A673 (cell line): ENCODE measurements at regions not wholly inside any gene's neighbourhood (a gene's known extent, or its start where the extent isn't known, plus 50 kb on each side); places are given as distances from the start of the nearest gene placed in this dataset.

Experiments
- BruUV-seq: library from RNA; stranded (reverse); fragments of 400-500 nt; replicated peaks from 2 replicates; lab custom pipeline; 2021; lab: Mats Ljungman, UMichigan
- CTCF ChIA-PET: fragments of 300-600 bp; sonication (Branson Sonifier 250); formaldehyde crosslinking; loops from one replicate; lab custom pipeline; 2022; ENCODE audit warnings: antibody characterized with exemption; lab: Charles Lee
- POLR2A ChIA-PET: fragments of 300-600 bp; sonication (Branson Sonifier 250); formaldehyde crosslinking; loops from one replicate; lab custom pipeline; 2022; ENCODE audit warnings: antibody characterized with exemption; ENCODE audit not compliant: low non-redundant PET; lab: Charles Lee
- DNase-seq: peaks from one replicate; pipeline ENCODE4 v3.0.0-alpha.2; 2015; ENCODE audit warnings: low spot score
- H3K27ac ChIP-seq: fragments of 200-600 bp; sonication (generic); 2 replicates; pipeline ENCODE4 v1.5.1; 2016; ENCODE audit warnings: mixed run types, low read depth, mild to moderate bottlenecking, mixed read lengths, antibody characterized with exemption, low read length; ENCODE audit not compliant: poor library complexity, severe bottlenecking
- H3K27me3 ChIP-seq: fragments of 200-600 bp; sonication (generic); replicated peaks from 2 replicates; pipeline ENCODE4 v1.6.1; 2017; ENCODE audit warnings: mixed run types, low read depth, mild to moderate bottlenecking, mixed read lengths, antibody characterized with exemption, low read length; ENCODE audit not compliant: insufficient read depth, poor library complexity
- H3K36me3 ChIP-seq: fragments of 200-600 bp; sonication (generic); 2 replicates; pipeline ENCODE4 v1.6.1; 2016; ENCODE audit warnings: mixed run types, mild to moderate bottlenecking, mixed read lengths, antibody characterized with exemption, low read length; ENCODE audit not compliant: insufficient read depth, poor library complexity, severe bottlenecking
- H3K4me1 ChIP-seq: fragments of 200-600 bp; sonication (generic); 2 replicates; pipeline ENCODE4 v1.6.1; 2017; ENCODE audit warnings: mixed run types, mild to moderate bottlenecking, mixed read lengths, antibody characterized with exemption, low read length; ENCODE audit not compliant: insufficient read depth, poor library complexity, severe bottlenecking
- H3K4me3 ChIP-seq: fragments of 200-600 bp; sonication (generic); 2 replicates; pipeline ENCODE4 v1.5.1; 2016; ENCODE audit warnings: low read depth, mixed run types, mild to moderate bottlenecking, mixed read lengths, low read length; ENCODE audit not compliant: poor library complexity, severe bottlenecking
- H3K9me3 ChIP-seq: fragments of 200-600 bp; sonication (generic); 2 replicates; pipeline ENCODE4 v1.6.1; 2016; ENCODE audit warnings: mixed run types, low read depth, mild to moderate bottlenecking, mixed read lengths, antibody characterized with exemption, low read length; ENCODE audit not compliant: poor library complexity, severe bottlenecking
- CTCF ChIP-seq: fragments of 300-800, 200-600 bp; sonication (generic); conservative IDR thresholded peaks from 2 replicates; pipeline ENCODE4 v1.5.1; 2017; ENCODE audit warnings: low read depth, mild to moderate bottlenecking, antibody characterized with exemption, low read length, moderate library complexity, mixed read lengths
- EZH2 ChIP-seq: fragments of 200-600 bp; sonication (generic); IDR thresholded peaks from 2 replicates; pipeline ENCODE4 v1.6.1; 2017; ENCODE audit warnings: borderline replicate concordance, low read depth, mild to moderate bottlenecking, mixed read lengths, antibody characterized with exemption, low read length; ENCODE audit not compliant: poor library complexity, severe bottlenecking
- intact Hi-C: fragments of 100-400 bp; cut with micrococcal nuclease; formaldehyde crosslinking; loops from one replicate; pipeline ENCODE4 v1.10.0; 2022; ENCODE audit not compliant: unreplicated experiment

- intact Hi-C loops: no loop called here
- no peak for DNase-seq
- POLR2A ChIA-PET: no interaction called here
- Histone ChIP-seq H3K4me3 (no peak overlapping the region), H3K27ac (no peak overlapping the region), H3K9me3 (peaks cover 11% of the 10 kb centered on the region), H3K4me1 (no peaks in the 10 kb centered on the region), H3K27me3 (no peaks in the 10 kb centered on the region), H3K36me3 (no peaks in the 10 kb centered on the region)
- CTCF ChIA-PET: no interaction called here
- TF ChIP-seq EZH2 (no peak), CTCF (no peak)
- no TSS peak for BruUV-seq
Measured at GRCh38 chr21:22076471-22076870, 1078.3 kb downstream of the NCAM2 start.

- ChIA-PET POLR2A (no interaction called here), CTCF (no interaction called here)
- intact Hi-C loops: no loop called here
- H3K27ac ChIP-seq: no peak overlapping the region
- no peak overlapping the region for H3K4me3 ChIP-seq
- TF ChIP-seq EZH2 (no peak), CTCF (no peak)
- H3K27me3 ChIP-seq: no peaks in the 10 kb centered on the region
- BruUV-seq: no TSS peak
- no peaks in the 10 kb centered on the region for H3K4me1 ChIP-seq
- no peak for DNase-seq
- H3K9me3 ChIP-seq: peaks cover 11% of the 10 kb centered on the region
- H3K36me3 ChIP-seq: no peaks in the 10 kb centered on the region
Measured at GRCh38 chr21:22083899-22084298, 1085.7 kb downstream of the NCAM2 start.

GRCh38 chr21:22096314-22096713 lies 1098.1 kb downstream of the NCAM2 start:
- ChIA-PET POLR2A (no interaction called here), CTCF (no interaction called here)
- intact Hi-C loops: no loop called here
- H3K4me1 ChIP-seq: no peaks in the 10 kb centered on the region
- no peak overlapping the region for H3K27ac ChIP-seq
- no peaks in the 10 kb centered on the region for H3K27me3 ChIP-seq
- H3K4me3 ChIP-seq: no peak overlapping the region
- DNase-seq: no peak
- H3K36me3 ChIP-seq: no peaks in the 10 kb centered on the region
- TF ChIP-seq EZH2: no peak
- no peak for TF ChIP-seq CTCF
- BruUV-seq: no TSS peak
- H3K9me3 ChIP-seq: no peaks in the 10 kb centered on the region
